Muscle layer of colon (tissue), 2 donors: ENCODE measurements at regions not wholly inside any gene's neighbourhood (a gene's known extent, or its start where the extent isn't known, plus 50 kb on each side); places are given as distances from the start of the nearest gene placed in this dataset.

Source experiments
- H3K27ac ChIP-seq: one replicate; pipeline ENCODE4 v1.7.0; 2013; ENCODE audit warnings: low read depth, mild to moderate bottlenecking, low read length, moderate library complexity
- H3K27me3 ChIP-seq, 2 donors: one replicate each; pipeline ENCODE4 v1.7.0; 2013; ENCODE audit warnings: low read length in 2 of 2, mild to moderate bottlenecking in 2 of 2; ENCODE audit not compliant: insufficient read depth in 2 of 2, control insufficient read depth in 1 of 2
- H3K36me3 ChIP-seq: one replicate; pipeline ENCODE4 v1.7.0; 2013; ENCODE audit warnings: mild to moderate bottlenecking, low read length; ENCODE audit not compliant: insufficient read depth
- H3K4me1 ChIP-seq: one replicate; pipeline ENCODE4 v1.7.0; 2013; ENCODE audit warnings: mild to moderate bottlenecking, low read length; ENCODE audit not compliant: insufficient read depth
- H3K4me3 ChIP-seq, 2 donors: one replicate each; pipeline ENCODE4 v1.7.0; 2013; ENCODE audit warnings: low read length in 2 of 2, low read depth in 1 of 2, mild to moderate bottlenecking in 1 of 2, moderate library complexity in 1 of 2
- H3K9ac ChIP-seq: one replicate; pipeline ENCODE4 v1.7.0; 2013; ENCODE audit warnings: low read length
- H3K9me3 ChIP-seq: one replicate; pipeline ENCODE4 v1.7.0; 2013; ENCODE audit warnings: mild to moderate bottlenecking, low read length
- donor health status: abdominal sarcoma.
- donor health status: Adenocarcinoma of cecum.

DNA sequence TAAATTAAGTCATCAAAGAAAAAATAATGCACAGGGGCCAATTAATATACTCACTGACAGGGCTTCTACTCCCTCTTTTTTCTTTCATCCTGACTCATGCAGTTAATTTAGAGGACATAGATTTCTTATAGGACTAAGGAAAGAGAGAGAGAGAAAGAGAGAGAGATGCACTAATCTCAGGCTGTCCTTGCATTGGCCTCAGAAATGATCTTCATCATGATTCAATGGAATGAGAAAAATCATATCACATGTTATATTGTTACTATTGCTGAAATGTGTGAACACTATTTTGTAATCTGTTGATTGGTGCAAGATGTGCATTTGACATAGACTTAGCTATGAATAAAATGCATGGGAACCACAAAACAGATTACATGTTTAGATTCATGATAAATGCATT is 608.3 kb upstream of the NUDT12 start:
- Histone ChIP-seq H3K4me1 (no peaks in the 10 kb centered on the region), H3K27ac (no peak overlapping the region), H3K9ac (no peak overlapping the region), H3K36me3 (no peaks in the 10 kb centered on the region), H3K27me3 (no peaks in the 10 kb centered on the region), H3K9me3 (no peaks in the 10 kb centered on the region), H3K4me3 (no peak overlapping the region)

DNA sequence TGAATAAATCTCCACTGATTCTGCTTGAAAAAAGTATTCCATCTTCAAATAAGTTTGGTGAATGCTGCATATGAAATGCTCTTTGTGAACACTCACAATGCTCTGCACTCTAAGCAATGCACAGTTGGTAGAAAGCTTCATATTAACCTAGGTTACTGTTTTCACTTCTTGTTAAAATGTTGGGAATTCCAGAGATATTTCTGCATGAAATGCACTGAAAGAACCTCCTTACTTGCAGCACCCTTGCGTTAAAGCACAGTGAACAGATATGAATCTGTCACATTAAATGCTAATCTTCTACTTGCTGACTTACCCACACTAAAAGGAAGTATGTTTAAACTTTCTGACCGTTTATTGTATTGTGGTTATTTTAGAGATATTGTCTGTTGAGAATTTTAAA is 584.1 kb upstream of the NUDT12 start:
- no peak overlapping the region for H3K9ac ChIP-seq

DNA sequence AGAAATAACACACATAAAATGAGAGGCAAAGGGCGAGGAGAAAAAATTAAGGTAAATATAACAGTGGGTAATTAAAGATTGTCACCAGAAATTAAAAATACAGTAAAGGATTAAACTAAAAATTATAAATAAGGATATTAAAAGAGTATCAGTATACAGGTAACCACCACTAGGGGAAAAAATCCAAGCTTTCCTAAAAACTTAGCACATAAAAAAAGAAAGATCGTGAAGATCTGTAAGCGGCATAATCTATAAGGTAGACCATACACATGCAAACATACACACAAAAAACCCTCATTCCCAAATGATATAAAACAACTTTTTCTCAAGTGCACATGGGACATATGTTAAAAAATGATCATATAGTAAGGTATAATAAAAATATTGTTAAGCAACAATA is 577.3 kb upstream of the NUDT12 start:
- Histone ChIP-seq H3K27me3 (no peaks in the 10 kb centered on the region), H3K9ac (no peak overlapping the region), H3K4me1 (no peaks in the 10 kb centered on the region), H3K9me3 (no peaks in the 10 kb centered on the region), H3K36me3 (no peaks in the 10 kb centered on the region), H3K4me3 (no peak overlapping the region), H3K27ac (no peak overlapping the region)

More for the DNA sequence above, 584.1 kb upstream of the NUDT12 start:
- H3K27ac ChIP-seq, result no peak overlapping the region
- no peak overlapping the region for H3K4me3 ChIP-seq
- H3K9me3 ChIP-seq, result no peaks in the 10 kb centered on the region
- peaks cover 15% of the 10 kb centered on the region for H3K4me1 ChIP-seq
- no peaks in the 10 kb centered on the region for H3K36me3 ChIP-seq
- H3K27me3 ChIP-seq, result no peaks in the 10 kb centered on the region

DNA sequence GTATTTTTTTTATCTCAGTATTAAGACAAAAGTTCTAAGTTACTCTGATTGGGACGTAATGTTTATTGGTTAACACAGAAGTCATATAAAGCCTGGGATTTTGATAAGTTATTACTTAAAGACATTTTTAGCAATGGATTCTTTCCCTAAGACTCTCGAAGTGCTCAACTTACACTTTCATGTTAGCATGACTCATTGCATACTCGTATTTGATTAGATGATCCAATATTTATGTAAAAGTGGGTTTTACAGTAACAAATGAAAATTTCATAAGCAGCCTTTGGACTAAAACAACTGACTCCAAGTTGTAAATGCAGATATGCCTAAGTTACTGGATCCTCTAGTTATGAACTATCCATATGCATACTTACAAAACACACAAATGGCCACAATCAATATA is 567.7 kb upstream of the NUDT12 start:
- Histone ChIP-seq H3K4me1 (no peaks in the 10 kb centered on the region), H3K36me3 (no peaks in the 10 kb centered on the region), H3K27me3 (no peaks in the 10 kb centered on the region), H3K4me3 (no peak overlapping the region), H3K9ac (no peak overlapping the region), H3K27ac (no peak overlapping the region), H3K9me3 (no peaks in the 10 kb centered on the region)

DNA sequence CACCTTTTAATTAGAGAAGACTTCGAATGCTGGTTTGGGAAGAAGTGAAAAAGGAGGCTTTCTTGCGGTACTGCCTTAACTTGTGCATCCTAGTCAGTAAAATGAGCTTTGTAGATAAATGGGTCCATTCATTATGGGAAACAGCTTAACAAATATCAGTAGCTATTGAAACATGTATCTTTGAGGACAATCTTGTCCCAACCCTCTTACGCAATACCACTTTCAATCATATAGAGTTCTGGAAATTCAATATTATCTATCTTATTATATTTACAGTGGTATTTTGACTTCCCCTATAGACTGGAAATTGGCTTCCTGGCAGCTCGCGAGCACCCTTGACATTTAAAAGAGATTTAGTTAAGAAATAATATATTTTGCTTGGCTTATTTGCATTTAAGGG is 565.8 kb upstream of the NUDT12 start:
- H3K27ac ChIP-seq, result no peak overlapping the region
- no peak overlapping the region for H3K4me3 ChIP-seq
- H3K4me1 ChIP-seq, result no peaks in the 10 kb centered on the region
- no peak overlapping the region for H3K9ac ChIP-seq
- H3K9me3 ChIP-seq, result no peaks in the 10 kb centered on the region
- H3K36me3 ChIP-seq, result no peaks in the 10 kb centered on the region
- H3K27me3 ChIP-seq, result no peaks in the 10 kb centered on the region

DNA sequence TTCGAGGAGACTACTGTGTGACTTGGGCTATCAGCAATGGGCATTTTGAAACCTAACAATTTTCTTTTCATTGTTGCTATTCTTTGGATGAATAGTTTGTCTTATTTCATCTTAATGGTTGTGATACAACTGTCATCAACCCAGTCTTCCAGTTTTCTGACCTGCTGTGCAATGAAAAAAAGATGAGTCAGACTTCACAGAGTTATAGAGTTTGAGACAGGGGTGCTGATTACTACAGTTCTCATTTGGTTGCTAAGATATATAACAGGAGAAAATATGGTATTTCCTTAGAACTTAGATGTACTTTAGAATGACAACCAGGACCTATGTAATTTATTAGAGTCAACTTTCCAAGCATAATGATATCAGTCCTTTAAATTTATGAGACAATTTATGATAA is 564.4 kb upstream of the NUDT12 start:
- H3K9me3 ChIP-seq, result no peaks in the 10 kb centered on the region
- H3K9ac ChIP-seq, result no peak overlapping the region
- no peaks in the 10 kb centered on the region for H3K27me3 ChIP-seq
- H3K4me3 ChIP-seq, result no peak overlapping the region
- H3K36me3 ChIP-seq, result no peaks in the 10 kb centered on the region
- no peak overlapping the region for H3K27ac ChIP-seq
- H3K4me1 ChIP-seq, result no peaks in the 10 kb centered on the region

DNA sequence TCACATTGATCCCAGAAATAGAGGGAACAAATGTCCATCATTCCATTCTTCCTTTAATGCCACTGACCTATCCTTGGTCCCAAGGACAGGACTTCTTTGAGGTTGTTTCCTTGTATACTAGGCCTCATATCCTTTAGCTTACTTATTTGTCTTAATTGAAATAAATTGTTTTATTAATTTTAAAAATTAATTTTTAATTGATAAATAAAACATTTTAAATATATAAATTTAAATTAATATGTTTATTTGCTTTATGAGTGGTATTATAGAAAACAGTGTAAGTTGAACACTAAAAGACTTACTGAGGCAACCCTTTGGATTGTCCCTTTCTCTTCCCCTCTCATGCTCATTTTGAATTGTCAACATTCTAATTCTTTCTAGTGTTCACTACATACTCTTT is 556.9 kb upstream of the NUDT12 start:
- no peak overlapping the region for H3K4me3 ChIP-seq
- no peaks in the 10 kb centered on the region for H3K9me3 ChIP-seq
- H3K9ac ChIP-seq, result no peak overlapping the region
- H3K4me1 ChIP-seq, result no peaks in the 10 kb centered on the region
- H3K27me3 ChIP-seq, result no peaks in the 10 kb centered on the region
- no peak overlapping the region for H3K27ac ChIP-seq
- no peaks in the 10 kb centered on the region for H3K36me3 ChIP-seq

DNA sequence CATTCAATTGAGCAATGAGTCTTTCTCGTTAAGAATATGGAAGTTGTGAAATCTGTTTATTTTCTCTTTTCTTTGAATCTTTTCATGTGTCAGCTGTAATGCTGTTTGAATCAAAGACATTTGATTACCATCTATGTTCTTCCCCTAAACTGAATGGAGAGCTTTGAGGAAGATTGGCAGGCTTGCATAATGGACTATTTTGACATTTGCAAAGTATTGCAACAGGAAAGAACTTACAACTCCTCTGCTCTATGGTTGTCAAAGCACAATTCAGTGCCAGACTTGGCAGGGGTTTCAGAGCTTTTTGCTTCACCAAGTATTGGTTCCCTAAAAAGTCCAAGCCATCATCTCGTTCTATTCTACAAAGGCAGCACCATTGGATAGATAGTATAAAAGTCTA is 549.0 kb upstream of the NUDT12 start:
- no peaks in the 10 kb centered on the region for H3K4me1 ChIP-seq
- no peaks in the 10 kb centered on the region for H3K27me3 ChIP-seq
- no peaks in the 10 kb centered on the region for H3K36me3 ChIP-seq
- H3K4me3 ChIP-seq, result no peak overlapping the region
- H3K9me3 ChIP-seq, result no peaks in the 10 kb centered on the region
- no peak overlapping the region for H3K9ac ChIP-seq
- H3K27ac ChIP-seq, result no peak overlapping the region

DNA sequence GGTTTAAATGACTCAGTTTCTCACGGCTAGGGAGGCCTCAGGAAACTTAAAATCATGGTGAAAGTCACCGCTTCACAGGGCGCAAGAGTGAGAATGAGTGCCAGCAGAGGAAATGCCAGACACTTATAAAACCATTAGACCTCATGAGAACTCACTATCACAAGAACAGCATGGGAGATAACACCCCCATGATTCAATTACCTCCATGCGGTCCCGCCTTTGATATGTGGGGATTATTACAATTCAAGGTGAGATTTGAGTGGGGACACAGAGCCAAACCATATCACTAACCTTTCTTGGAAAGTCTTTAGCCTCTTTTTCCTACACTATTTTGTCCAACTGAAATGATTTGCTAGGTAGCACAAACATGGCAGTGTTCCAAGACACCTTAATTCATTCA is 533.9 kb upstream of the NUDT12 start:
- no peak overlapping the region for H3K4me3 ChIP-seq
- H3K36me3 ChIP-seq, result no peaks in the 10 kb centered on the region
- no peak overlapping the region for H3K27ac ChIP-seq
- H3K4me1 ChIP-seq, result no peaks in the 10 kb centered on the region
- H3K27me3 ChIP-seq, result no peaks in the 10 kb centered on the region
- no peak overlapping the region for H3K9ac ChIP-seq
- H3K9me3 ChIP-seq, result no peaks in the 10 kb centered on the region

DNA sequence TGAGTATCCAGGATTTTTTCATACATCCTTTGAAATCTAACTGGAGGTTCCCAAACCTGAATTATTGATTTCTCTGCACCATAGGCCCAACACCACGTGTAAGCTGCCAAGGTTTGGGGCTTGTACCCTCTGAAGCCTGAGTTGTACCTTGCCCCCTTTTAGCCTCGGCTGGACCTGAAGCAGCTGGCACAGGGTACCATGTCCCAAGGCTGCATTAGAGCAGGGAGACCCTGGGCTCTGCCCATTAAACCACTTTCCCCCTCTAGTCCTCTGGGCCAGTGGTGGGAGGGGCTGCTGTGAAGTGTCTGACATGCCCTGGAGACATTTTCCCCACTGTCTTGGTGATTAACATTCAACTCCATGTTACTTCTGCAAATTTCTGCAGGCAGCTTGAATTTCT is 532.9 kb upstream of the NUDT12 start:
- Histone ChIP-seq H3K27me3 (no peaks in the 10 kb centered on the region), H3K4me1 (no peaks in the 10 kb centered on the region), H3K9ac (no peak overlapping the region), H3K4me3 (no peak overlapping the region), H3K36me3 (no peaks in the 10 kb centered on the region), H3K9me3 (no peaks in the 10 kb centered on the region), H3K27ac (no peak overlapping the region)

DNA sequence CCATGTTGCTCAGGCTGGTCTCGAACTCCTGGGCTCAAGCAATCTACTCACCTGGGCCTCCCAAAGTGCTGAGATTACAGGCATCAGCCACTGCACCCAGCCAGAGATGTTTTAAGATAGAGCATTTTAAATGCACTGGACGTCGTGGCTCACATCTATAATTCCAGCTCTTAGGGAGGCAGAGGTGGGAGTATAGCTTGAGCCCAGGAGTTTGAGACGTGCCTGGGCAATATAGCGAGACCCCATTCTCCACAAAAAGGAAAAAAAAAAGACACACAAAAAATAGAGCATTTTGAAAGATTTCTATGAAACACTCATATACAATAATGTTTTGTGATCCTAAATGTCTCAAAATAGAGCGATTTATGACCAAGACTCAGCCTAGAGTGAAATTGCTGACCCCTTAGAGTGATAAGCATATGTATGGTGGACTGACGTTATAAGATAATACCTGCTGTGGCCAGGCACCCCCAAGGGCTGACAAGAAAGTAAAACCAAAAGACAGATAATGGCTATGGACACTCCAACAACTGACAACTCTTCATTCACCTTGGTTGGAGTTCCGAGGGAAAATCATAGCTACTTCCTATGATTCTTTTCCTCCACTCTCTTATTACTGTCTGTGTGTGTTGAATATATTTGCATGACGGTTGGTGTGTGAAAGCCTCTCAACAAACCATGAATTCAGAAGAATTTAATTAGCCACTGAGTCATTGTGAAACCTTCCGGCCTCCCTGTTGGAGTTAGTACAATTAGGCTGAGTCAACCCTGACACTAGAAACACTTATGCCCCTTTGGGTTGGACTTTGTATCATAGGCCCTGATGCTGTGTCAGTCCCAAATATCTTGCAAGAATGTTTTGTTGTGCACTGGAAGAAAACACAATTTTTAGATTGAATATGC is 526.5 kb upstream of the NUDT12 start:
- Histone ChIP-seq H3K9me3 (no peaks in the 10 kb centered on the region), H3K9ac (no peak overlapping the region), H3K4me1 (no peaks in the 10 kb centered on the region), H3K27me3 (no peaks in the 10 kb centered on the region), H3K4me3 (no peak overlapping the region), H3K36me3 (no peaks in the 10 kb centered on the region), H3K27ac (no peak overlapping the region)

DNA sequence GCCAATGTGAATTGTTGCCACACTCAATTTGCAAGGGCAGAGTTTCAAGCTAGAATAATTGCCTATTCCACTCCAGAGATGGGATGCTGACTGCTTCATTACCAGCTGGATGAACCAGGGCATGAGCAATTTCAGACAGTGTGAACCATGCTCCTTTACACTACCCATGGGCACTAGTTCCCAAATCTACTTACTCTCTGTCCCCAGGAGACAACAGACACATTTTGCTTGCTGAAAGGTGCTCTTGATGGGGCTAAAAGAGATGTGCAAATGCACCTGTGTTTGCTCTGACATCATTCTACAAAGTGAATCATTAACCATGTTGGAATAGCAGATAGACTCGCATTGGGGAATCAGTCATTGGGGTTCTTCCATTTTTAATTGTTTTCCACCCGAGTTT is 522.3 kb upstream of the NUDT12 start:
- Histone ChIP-seq H3K4me3 (no peak overlapping the region), H3K27me3 (no peaks in the 10 kb centered on the region), H3K27ac (no peak overlapping the region), H3K9me3 (no peaks in the 10 kb centered on the region), H3K4me1 (no peaks in the 10 kb centered on the region), H3K36me3 (no peaks in the 10 kb centered on the region), H3K9ac (no peak overlapping the region)
